HG02852 (cell line): ENCODE measurements at regions not wholly inside any gene's neighbourhood (a gene's known extent, or its start where the extent isn't known, plus 50 kb on each side); places are given as distances from the start of the nearest gene placed in this dataset.
"Not testable (repeated sequence)": the region's sequence is repeated elsewhere in the genome, so short reads cannot be mapped to it uniquely, and the experiment has no call there.

Experiments used
- ATAC-seq: cut with Tn5 transposase; IDR thresholded peaks from one replicate; pipeline ENCODE4 v1.9.1; 2021; ENCODE audit warnings: mild to moderate bottlenecking, moderate library complexity; ENCODE audit not compliant: unreplicated experiment

- ATAC-seq, result no peak
Observed at GRCh38 chr4:115678425-115678941, 565.1 kb upstream of the NDST4 start.

- ATAC-seq, result no peak
Observed at GRCh38 chr4:115675719-115676118, 562.3 kb upstream of the NDST4 start.

- no peak for ATAC-seq
Observed at GRCh38 chr4:115674485-115674884, 561.1 kb upstream of the NDST4 start.

GRCh38 chr4:115671581-115671980 is 558.2 kb upstream of the NDST4 start:
- no peak for ATAC-seq

- no peak for ATAC-seq
Observed at GRCh38 chr4:115670930-115671329, 557.5 kb upstream of the NDST4 start.

- no peak for ATAC-seq
Observed at GRCh38 chr4:115668396-115668795, 555.0 kb upstream of the NDST4 start.

- no peak for ATAC-seq
Observed at GRCh38 chr4:115664285-115664684, 550.9 kb upstream of the NDST4 start.

GRCh38 chr4:115660465-115660864 is 547.0 kb upstream of the NDST4 start:
- ATAC-seq, result no peak

- no peak for ATAC-seq
Observed at GRCh38 chr4:115657991-115658650, 544.7 kb upstream of the NDST4 start.

GRCh38 chr4:115655626-115656025 is 542.2 kb upstream of the NDST4 start:
- ATAC-seq, result no peak

- ATAC-seq, result no peak
Observed at GRCh38 chr4:115648786-115649185, 535.4 kb upstream of the NDST4 start.

- no peak for ATAC-seq
Observed at GRCh38 chr4:115629270-115629669, 515.9 kb upstream of the NDST4 start.

- no peak for ATAC-seq
Observed at GRCh38 chr4:115609631-115610030, 496.2 kb upstream of the NDST4 start.

GRCh38 chr4:115607311-115607710 is 493.9 kb upstream of the NDST4 start:
- ATAC-seq, result no peak

GRCh38 chr4:115596265-115597001 is 483.0 kb upstream of the NDST4 start:
- ATAC-seq, result no peak

- ATAC-seq, result no peak
Observed at GRCh38 chr4:115580901-115581300, 467.5 kb upstream of the NDST4 start.

- no peak for ATAC-seq
Observed at GRCh38 chr4:115575851-115576250, 462.4 kb upstream of the NDST4 start.

- no peak for ATAC-seq
Observed at GRCh38 chr4:115562506-115562905, 449.1 kb upstream of the NDST4 start.

GRCh38 chr4:115548123-115548522 is 434.7 kb upstream of the NDST4 start:
- ATAC-seq, result no peak

GRCh38 chr4:115537387-115537786 is 424.0 kb upstream of the NDST4 start:
- no peak for ATAC-seq

- no peak for ATAC-seq
Observed at GRCh38 chr4:115529126-115529525, 415.7 kb upstream of the NDST4 start.

GRCh38 chr4:115519476-115519875 is 406.1 kb upstream of the NDST4 start:
- not testable (repeated sequence) for ATAC-seq
